Activated CD4-positive, alpha-beta T cell treated with anti-CD3 and anti-CD28 coated beads, Interleukin-2, Interleukin-4, amounts not matched to agents 100 ng/mL and 50 ng/mL, durations not matched to agents 16 hours and 8 hours (primary cell): ENCODE measurements at regions not wholly inside any gene's neighbourhood (a gene's known extent, or its start where the extent isn't known, plus 50 kb on each side); places are given as distances from the start of the nearest gene placed in this dataset.

ENCODE experiments used
- DNase-seq: peaks from one replicate; pipeline ENCODE4 v3.0.0-alpha.2; 2020; ENCODE audit warnings: low spot score

GRCh38 chr13:109883181-109884180, 97.1 kb upstream of the IRS2 start:
- DNase-seq, result no peak

GRCh38 chr13:109881961-109882558, 95.7 kb upstream of the IRS2 start:
- DNase-seq, result no peak

GRCh38 chr13:109881347-109881725, 95.0 kb upstream of the IRS2 start:
- DNase-seq, result no peak

DNA sequence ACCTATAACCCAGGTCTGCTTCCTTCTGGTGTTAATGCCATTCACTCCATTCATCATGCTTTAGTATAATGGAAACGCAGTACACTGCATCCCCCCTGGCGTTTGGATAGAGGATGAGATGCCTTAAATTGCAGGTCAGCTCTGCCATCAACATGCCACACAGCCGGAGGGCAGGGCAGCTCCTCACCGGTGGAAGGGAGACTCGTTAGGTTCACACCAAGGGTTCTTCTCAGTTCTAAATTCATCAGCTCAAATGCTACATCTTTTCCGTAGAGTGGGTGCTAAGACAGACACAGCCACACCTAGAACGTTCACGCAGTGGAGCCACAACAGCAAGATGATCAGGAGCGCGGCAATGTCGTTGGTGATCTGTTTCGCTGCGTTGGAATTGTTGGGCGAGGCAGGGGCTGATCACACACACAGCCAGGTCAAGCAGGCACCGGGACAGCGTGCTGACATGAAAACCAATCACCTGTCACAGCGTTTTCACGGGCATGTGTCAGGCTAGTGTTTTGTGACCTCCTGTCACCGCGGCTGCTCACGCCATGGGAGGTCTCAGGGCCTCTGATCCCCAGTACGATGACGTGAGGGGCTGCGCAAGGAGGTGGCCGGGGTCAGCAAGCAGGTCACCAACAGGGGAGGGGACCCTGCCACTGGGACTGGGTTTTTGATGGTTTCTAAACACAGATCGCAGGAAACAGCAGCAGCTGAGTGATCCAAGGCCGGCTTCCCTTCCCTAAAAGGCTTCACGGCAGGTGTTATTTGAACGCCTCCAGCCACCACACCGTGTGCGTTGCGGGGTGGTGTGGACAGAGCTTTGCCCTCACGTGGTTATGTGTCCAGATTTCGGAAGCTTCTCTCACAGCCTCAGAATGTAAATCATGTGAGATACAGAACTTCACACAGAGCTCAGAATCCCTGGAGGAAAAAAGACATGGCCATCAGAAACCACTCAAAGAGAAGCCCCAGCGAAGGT, 94.3 kb upstream of the IRS2 start:
- DNase-seq, result no peak

GRCh38 chr13:109879338-109879737, 93.0 kb upstream of the IRS2 start:
- no peak for DNase-seq

- no peak for DNase-seq
Measured at GRCh38 chr13:109877809-109878208, 91.4 kb upstream of the IRS2 start.

GRCh38 chr13:109875746-109876145, 89.4 kb upstream of the IRS2 start:
- no peak for DNase-seq

DNA sequence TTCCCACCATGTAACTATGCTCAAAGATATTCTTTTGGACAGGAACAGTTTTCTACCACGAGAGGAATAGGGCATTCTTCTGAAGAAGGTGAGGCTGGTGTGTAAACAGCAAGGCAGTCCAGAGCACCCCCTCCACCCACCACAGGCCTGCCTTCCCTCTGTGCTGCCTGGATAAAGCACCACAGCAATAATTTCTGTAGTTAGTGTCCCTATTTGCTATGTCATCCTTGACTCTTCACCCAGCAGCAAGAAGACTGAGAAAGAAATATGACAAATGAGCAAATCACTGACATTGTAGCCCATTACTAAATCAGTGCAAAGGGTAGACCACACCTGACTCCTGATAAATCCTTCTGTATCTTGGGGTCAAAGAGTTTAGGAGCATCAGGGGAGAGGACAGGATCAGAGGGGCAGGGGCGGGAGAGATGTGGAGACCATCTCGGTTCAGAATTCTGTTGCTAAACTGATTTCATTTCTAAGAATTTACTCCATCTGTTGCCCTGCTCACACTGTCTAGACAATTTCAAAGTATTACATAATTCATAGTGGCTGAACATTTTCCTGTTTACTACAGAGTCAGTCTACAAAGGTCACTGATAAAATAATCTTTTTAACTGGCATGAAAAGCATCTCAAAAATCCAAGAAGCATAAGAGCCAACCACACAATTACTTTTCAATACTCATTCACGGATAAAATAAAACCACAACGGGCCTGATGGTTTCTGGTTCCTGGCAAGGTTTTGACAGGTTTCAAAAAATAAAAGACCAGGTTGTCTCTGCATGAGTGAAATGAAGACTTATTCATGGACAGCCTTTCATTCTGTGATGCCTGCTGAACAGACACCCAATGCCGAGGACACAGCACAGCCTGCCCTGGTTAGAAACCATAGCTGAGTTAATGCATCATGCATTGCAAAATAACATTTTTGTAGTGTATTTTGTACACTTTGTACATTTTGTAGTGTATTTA, 88.4 kb upstream of the IRS2 start:
- no peak for DNase-seq

DNA sequence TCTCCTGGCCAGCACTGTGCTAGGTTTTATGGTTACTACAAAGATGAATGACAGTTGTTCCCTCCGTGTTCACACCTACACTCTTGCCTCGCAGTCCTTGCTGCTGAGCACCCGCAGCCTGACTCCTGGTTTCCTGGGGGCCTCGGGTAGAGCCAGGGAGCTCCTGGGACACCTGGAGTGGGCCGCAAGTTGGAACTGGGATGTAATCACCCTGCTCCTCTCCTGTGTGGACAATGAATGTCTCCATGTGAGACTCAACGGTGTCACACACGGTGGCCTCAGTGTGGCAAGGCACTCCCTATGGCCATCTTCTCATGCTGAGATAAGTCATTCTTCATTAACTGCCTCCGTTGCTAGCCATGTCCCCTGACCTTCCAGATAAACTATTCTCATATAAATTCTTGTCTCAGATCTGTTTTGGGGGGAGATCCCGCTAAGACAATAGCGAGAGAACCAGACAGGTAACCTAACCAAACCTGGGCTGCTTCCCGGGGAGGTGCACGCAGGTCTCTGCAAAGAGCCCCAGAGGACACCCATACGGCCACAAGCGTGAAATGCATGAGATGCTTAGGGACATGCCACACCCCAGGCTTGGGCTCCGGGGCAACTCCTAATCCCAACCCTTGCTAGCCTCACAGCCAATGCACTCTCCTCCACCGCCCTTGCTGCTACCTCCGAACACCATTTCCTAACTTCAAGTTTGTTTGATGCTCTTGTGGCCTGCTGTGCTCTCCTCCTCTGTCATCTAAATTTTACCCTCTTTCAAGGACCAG, 87.2 kb upstream of the IRS2 start:
- no peak for DNase-seq

DNA sequence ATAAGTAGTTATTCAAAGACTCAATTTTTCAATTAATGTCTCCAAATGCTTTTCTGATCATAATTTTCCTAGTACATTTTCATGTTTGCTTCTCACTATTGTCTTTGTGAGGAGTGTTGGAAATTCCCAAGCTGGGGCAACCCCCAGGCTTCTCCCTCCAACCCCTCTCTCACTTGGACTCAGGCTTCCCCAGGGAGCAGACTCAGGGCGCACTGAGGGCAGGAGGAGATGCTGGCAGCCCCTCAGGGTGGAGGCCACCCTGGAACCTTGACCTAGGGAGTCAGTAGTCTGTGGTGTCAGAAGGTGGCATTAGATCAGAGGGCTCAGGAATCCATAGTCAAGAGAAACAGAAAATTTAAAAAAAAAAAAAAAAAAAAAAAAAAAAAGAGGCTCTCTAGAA, 86.5 kb upstream of the IRS2 start:
- DNase-seq, result no peak

- DNase-seq, result no peak
Measured at GRCh38 chr13:109870696-109871370, 84.5 kb upstream of the IRS2 start.

DNA sequence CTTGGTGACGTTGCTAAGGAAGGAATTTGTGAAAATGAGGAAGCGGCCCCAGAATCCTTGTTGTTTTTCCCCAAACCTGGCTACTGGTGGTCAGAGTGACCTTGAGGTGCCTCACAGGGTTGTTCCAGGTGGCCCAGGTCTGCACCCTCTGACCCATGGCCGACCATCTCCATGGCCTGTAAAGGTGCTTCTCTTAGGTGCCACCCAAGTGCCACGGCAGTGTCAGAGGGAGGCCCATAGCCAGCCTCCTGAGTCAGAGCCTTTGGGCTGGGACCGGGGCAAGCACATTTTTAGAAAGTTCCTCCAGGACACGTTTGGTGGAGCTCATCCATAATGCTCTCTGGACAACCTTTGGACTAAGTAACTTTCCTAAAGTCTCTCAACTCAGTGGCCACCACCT, 83.9 kb upstream of the IRS2 start:
- no peak for DNase-seq

- no peak for DNase-seq
Measured at GRCh38 chr13:109869312-109870237, 83.2 kb upstream of the IRS2 start.

DNA sequence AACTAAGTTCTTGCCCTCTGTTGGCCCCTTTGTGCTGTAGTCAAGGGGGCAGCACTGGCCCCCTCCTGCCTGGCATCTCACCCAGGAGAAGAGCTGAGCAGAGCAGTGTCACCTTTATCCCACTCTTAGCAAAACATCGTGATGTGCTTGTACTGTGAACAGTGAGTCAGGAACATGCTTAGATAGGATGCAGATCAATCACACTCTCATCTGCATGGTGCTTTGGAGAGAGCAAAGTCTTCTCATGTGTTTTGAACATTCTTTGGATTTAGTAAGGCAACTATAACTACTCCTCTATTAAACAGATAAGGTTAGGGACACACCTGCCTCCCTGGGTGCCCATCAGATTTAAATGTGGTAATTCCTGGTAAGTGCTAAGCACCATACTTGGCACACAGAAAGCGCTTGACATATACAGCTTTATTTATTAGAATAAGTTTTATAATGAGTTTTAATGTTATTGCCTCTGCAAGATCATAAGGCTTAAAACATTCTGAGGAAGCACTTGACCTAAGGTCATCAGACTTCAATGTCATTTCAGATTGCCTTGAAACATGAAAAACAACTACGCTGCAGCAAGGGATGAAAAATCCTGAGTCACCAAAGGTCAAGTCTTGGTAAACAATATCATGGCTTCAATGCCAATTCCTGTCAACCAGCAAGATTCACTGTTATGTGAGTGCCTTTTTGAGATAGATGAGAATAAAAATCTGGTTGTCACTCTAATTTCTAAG, 82.4 kb upstream of the IRS2 start:
- DNase-seq, result no peak

- no peak for DNase-seq
Measured at GRCh38 chr13:109867766-109868165, 81.4 kb upstream of the IRS2 start.

DNA sequence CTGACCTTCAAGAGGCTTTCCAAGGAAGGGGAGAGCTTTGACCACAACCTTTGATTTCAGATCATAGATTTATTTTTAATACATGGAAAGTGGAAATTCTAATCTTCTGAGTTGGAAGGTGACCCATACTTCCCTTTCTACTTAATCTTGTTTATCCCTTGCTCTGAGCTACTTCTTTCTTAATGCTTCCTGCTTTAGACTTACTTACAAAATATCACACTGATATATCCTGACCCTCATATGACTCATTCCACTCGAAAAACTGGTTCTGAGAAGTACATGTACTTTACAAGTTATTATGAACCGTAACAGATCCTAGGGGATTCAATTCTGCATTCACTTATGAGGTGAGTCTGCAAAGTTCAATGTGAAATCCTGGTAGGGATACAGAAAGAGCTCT, 76.2 kb upstream of the IRS2 start:
- DNase-seq, result no peak

DNA sequence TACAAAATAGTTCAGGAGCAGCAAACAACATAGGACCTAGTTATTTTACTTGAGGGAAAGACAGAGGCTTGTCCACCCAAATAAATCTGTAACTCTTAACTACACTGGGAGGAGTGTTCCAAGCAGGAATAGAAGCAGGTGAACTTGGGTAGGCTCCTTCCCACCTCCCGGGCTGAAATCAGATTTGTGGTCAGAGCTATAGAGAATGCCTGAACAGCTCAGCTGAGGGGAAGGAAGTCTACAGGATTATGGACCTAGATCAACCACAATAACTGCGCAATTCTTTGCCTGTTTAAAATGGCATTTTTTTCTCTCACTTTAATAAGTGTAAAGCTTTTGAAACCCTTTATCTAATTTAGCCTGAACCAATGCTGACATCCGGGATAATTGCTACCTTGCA, 73.5 kb upstream of the IRS2 start:
- DNase-seq, result no peak
